RCC 7860 (cell line): ENCODE measurements at regions not wholly inside any gene's neighbourhood (a gene's known extent, or its start where the extent isn't known, plus 50 kb on each side); places are given as distances from the start of the nearest gene placed in this dataset.

Source experiments
- DNase-seq: peaks from one replicate; pipeline ENCODE4 v3.0.0-alpha.2; 2015; ENCODE audit warnings: low spot score
- FAIRE-seq: peaks from 2 replicates; lab custom pipeline; 2012; peaks lifted over from hg19 to GRCh38; lab: Jason Lieb, UNC

GRCh38 chr15:95295363-95295762, 1035.1 kb upstream of the NR2F2 start:
- DNase-seq (no peak), FAIRE-seq (no peak)

- no peak for FAIRE-seq
Measured at GRCh38 chr15:95295896-95296625, 1034.4 kb upstream of the NR2F2 start.

GRCh38 chr15:95296643-95297042, 1033.9 kb upstream of the NR2F2 start:
- no peak for FAIRE-seq
- no peak for DNase-seq

More at GRCh38 chr15:95295896-95296625, 1034.4 kb upstream of the NR2F2 start:
- DNase-seq, result no peak

GRCh38 chr15:95298729-95299128, 1031.8 kb upstream of the NR2F2 start:
- DNase-seq, result no peak
- FAIRE-seq, result no peak

GRCh38 chr15:95300958-95301357, 1029.5 kb upstream of the NR2F2 start:
- FAIRE-seq, result no peak
- no peak for DNase-seq

GRCh38 chr15:95302206-95302605, 1028.3 kb upstream of the NR2F2 start:
- FAIRE-seq (no peak), DNase-seq (no peak)

- FAIRE-seq, result no peak
Measured at GRCh38 chr15:95302809-95303208, 1027.7 kb upstream of the NR2F2 start.

GRCh38 chr15:95303713-95304112, 1026.8 kb upstream of the NR2F2 start:
- DNase-seq (no peak), FAIRE-seq (no peak)

More at GRCh38 chr15:95302809-95303208, 1027.7 kb upstream of the NR2F2 start:
- no peak for DNase-seq

GRCh38 chr15:95304151-95304946, 1026.2 kb upstream of the NR2F2 start:
- DNase-seq (no peak), FAIRE-seq (no peak)

- no peak for DNase-seq
- no peak for FAIRE-seq
Measured at GRCh38 chr15:95304947-95305400, 1025.5 kb upstream of the NR2F2 start.

- DNase-seq (no peak), FAIRE-seq (no peak)
Measured at GRCh38 chr15:95307115-95307514, 1023.4 kb upstream of the NR2F2 start.

- DNase-seq (no peak), FAIRE-seq (no peak)
Measured at GRCh38 chr15:95319242-95319641, 1011.3 kb upstream of the NR2F2 start.

GRCh38 chr15:95323796-95324195, 1006.7 kb upstream of the NR2F2 start:
- DNase-seq, result no peak
- no peak for FAIRE-seq

GRCh38 chr15:95324656-95325055, 1005.8 kb upstream of the NR2F2 start:
- DNase-seq (no peak), FAIRE-seq (no peak)

- FAIRE-seq, result no peak
- no peak for DNase-seq
Measured at GRCh38 chr15:95325763-95326404, 1004.6 kb upstream of the NR2F2 start.

GRCh38 chr15:95326431-95327182, 1003.9 kb upstream of the NR2F2 start:
- DNase-seq (no peak), FAIRE-seq (no peak)

GRCh38 chr15:95327183-95327525, 1003.3 kb upstream of the NR2F2 start:
- FAIRE-seq, result no peak
- no peak for DNase-seq

GRCh38 chr15:95327661-95328060, 1002.8 kb upstream of the NR2F2 start:
- FAIRE-seq, result no peak
- DNase-seq, result no peak

- no peak for FAIRE-seq
Measured at GRCh38 chr15:95328559-95328958, 1001.9 kb upstream of the NR2F2 start.

GRCh38 chr15:95329362-95329761, 1001.1 kb upstream of the NR2F2 start:
- DNase-seq (no peak), FAIRE-seq (no peak)

More at GRCh38 chr15:95328559-95328958, 1001.9 kb upstream of the NR2F2 start:
- DNase-seq, result no peak

- FAIRE-seq (no peak), DNase-seq (no peak)
Measured at GRCh38 chr15:95341686-95342085, 988.8 kb upstream of the NR2F2 start.
